ENCODE measurements at regions not wholly inside any gene's neighbourhood (a gene's known extent, or its start where the extent isn't known, plus 50 kb on each side); places are given as distances from the start of the nearest gene placed in this dataset.

DNA sequence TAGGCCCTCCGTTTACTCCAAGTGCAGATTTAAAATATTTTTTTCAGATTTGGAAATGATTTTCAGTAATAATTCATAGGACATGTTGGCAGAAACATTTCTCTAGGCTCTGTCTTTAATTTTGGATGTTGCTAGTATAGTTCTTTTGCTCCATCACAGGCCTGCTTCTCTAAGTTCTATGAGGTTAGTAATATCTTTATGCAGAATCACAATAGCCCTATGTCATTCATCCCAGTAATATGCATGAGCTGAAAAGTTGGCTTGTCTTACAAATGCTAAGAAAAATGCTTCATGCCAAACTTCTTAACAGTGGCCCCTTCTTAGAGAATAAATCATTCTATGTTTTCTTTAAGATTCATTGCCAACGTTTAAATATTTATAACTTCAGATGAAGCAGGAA is 148.3 kb upstream of the TLL1 start:
- no peak overlapping the region for H3K27ac Mint-ChIP-seq
- DNase-seq: no peak
- WGBS (ENCODE audit: extremely low coverage, insufficient read length, low lambda C conversion rate): no CpG with 5 or more reads among the region's 2 CpGs
- H3K9me3 ChIP-seq (ENCODE audit: control insufficient read depth, low read depth, low read length): no peaks in the 10 kb centered on the region
- H3K14ac ChIP-seq (ENCODE audit: insufficient read depth, low read length): no peak overlapping the region
- no peak overlapping the region for H2BK15ac ChIP-seq (ENCODE audit: low read depth, low read length)
- no peak overlapping the region for H3K4me3 Mint-ChIP-seq
- H4K91ac ChIP-seq (ENCODE audit: insufficient read length, low read depth, low read length): no peak overlapping the region
- no peaks in the 10 kb centered on the region for H4K20me1 ChIP-seq (ENCODE audit: control insufficient read depth, insufficient read depth, insufficient read length)
- no peaks in the 10 kb centered on the region; a peak in 2 of 5 replicates for H3K9me3 Mint-ChIP-seq
- H3K79me1 ChIP-seq (ENCODE audit: insufficient read depth, low read depth, low read length, poor library complexity, severe bottlenecking): no peaks in the 10 kb centered on the region
- TF ChIP-seq, protein P1, sequence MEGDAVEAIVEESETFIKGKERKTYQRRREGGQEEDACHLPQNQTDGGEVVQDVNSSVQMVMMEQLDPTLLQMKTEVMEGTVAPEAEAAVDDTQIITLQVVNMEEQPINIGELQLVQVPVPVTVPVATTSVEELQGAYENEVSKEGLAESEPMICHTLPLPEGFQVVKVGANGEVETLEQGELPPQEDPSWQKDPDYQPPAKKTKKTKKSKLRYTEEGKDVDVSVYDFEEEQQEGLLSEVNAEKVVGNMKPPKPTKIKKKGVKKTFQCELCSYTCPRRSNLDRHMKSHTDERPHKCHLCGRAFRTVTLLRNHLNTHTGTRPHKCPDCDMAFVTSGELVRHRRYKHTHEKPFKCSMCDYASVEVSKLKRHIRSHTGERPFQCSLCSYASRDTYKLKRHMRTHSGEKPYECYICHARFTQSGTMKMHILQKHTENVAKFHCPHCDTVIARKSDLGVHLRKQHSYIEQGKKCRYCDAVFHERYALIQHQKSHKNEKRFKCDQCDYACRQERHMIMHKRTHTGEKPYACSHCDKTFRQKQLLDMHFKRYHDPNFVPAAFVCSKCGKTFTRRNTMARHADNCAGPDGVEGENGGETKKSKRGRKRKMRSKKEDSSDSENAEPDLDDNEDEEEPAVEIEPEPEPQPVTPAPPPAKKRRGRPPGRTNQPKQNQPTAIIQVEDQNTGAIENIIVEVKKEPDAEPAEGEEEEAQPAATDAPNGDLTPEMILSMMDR (conservative IDR thresholded peaks at IDR 0.05): no peak
- H2AFZ ChIP-seq (ENCODE audit: low read length): no peak overlapping the region
- H3K36me3 Mint-ChIP-seq (ENCODE audit: insufficient read depth in 1 of 3, low read depth in 3 of 3): peaks cover 0 to 5% (median 0%) of the 10 kb centered on the region in 3 experiments; a peak in 2 of 7 replicates
- H3K56ac ChIP-seq (ENCODE audit: insufficient read length, low read depth, low read length): no peak overlapping the region
- no peak overlapping the region for H2AK5ac ChIP-seq (ENCODE audit: insufficient read length, low read length)
- no peak overlapping the region for H2BK120ac ChIP-seq (ENCODE audit: low read depth, low read length, poor library complexity, severe bottlenecking)
- peaks cover 33 to 34% of the 10 kb centered on the region in 2 experiments for H3K4me1 Mint-ChIP-seq
- H2BK20ac ChIP-seq (ENCODE audit: low read depth, low read length, poor library complexity, severe bottlenecking): no peak overlapping the region
- H3K4me1 ChIP-seq (ENCODE audit: insufficient read depth, low read length): peaks cover 3% of the 10 kb centered on the region; the same call in 1 of the 2 replicates
- no peak overlapping the region for H3T11ph ChIP-seq (ENCODE audit: low read length)
- no peaks in the 10 kb centered on the region for H3K23me2 ChIP-seq (ENCODE audit: insufficient read length, low read depth, low read length, poor library complexity, severe bottlenecking)
- no peak overlapping the region for H3K18ac ChIP-seq (ENCODE audit: insufficient read length, low read depth, low read length)
- no peak overlapping the region for H2BK12ac ChIP-seq (ENCODE audit: insufficient read length, low read depth, low read length)
- no peak overlapping the region for H3K23ac ChIP-seq (ENCODE audit: insufficient read length, low read depth, low read length)
- H3K27me3 ChIP-seq (ENCODE audit: insufficient read depth, low read length): no peaks in the 10 kb centered on the region
- no peaks in the 10 kb centered on the region for H3K79me2 ChIP-seq (ENCODE audit: insufficient read depth, low read length)
- no peaks in the 10 kb centered on the region for H3K27me3 Mint-ChIP-seq (ENCODE audit: low read depth)
- no peak overlapping the region for H3K4ac ChIP-seq (ENCODE audit: low read depth, low read length)
- no peak overlapping the region for H4K5ac ChIP-seq (ENCODE audit: insufficient read length, low read depth, low read length)
- no peak overlapping the region for H3K27ac ChIP-seq (ENCODE audit: insufficient read length, low read depth, low read length)
- no peak overlapping the region for H2BK5ac ChIP-seq (ENCODE audit: insufficient read length, low read length)
- H3K9ac ChIP-seq (ENCODE audit: extremely low read depth, insufficient read length, low read length): no peak overlapping the region
- H3K4me2 ChIP-seq (ENCODE audit: insufficient read depth, insufficient read length, low read length): no peak overlapping the region
- no peak overlapping the region for H4K8ac ChIP-seq (replicated peaks; ENCODE audit: insufficient read length, low read depth, low read length)

Data from H9 (cell line).